SK-N-SH (cell line): ENCODE measurements at regions not wholly inside any gene's neighbourhood (a gene's known extent, or its start where the extent isn't known, plus 50 kb on each side); places are given as distances from the start of the nearest gene placed in this dataset.

ENCODE experiments used
- CTCF ChIA-PET: fragments of 300-600, 350-600 bp; formaldehyde crosslinking; extraction: SDS; loops from one replicate; lab custom pipeline; 2021; lab: Yijun Ruan, JAX
- POLR2A ChIA-PET: fragments of 350-600 bp; sonication (Branson Sonifier 250); formaldehyde crosslinking; extraction: SDS; loops from one replicate; lab custom pipeline; 2020; ENCODE audit warnings: antibody characterized with exemption, inconsistent platforms; lab: Yijun Ruan, JAX
- DNase-seq: peaks from one replicate; pipeline ENCODE4 v3.0.0; 2012
- H2AFZ ChIP-seq: fragments of 200-600 bp; sonication (generic); 2 replicates; pipeline ENCODE4 v1.8.1; 2016; ENCODE audit warnings: antibody characterized with exemption, mild to moderate bottlenecking, low read depth
- H3F3A ChIP-seq: fragments of 200-600 bp; sonication (generic); replicated peaks from 2 replicates; pipeline ENCODE3; 2016; ENCODE audit warnings: antibody characterized with exemption, mild to moderate bottlenecking; ENCODE audit not compliant: insufficient read depth
- H3K27ac ChIP-seq, 2 experiments: fragments of 200-500 bp in 1 of 2; fragments of 200-600 bp in 1 of 2; sonication (Bioruptor generic) in 1 of 2; sonication (generic), shearing (Covaris generic) in 1 of 2; 2 replicates each; pipeline versions ENCODE4 v1.5.1 to v1.6.1; 2014 to 2016; ENCODE audit warnings: low read depth in 2 of 2, inconsistent platforms in 1 of 2, low read length in 1 of 2, mild to moderate bottlenecking in 1 of 2, mixed read lengths in 1 of 2
- H3K27me3 ChIP-seq: fragments of 200-600 bp; sonication (generic), shearing (Covaris generic); 2 replicates; pipeline ENCODE4 v1.6.1; 2016; ENCODE audit warnings: mixed run types; ENCODE audit not compliant: insufficient read depth
- H3K36me3 ChIP-seq, 2 experiments: fragments of 200-500 bp in 1 of 2; fragments of 200-600 bp in 1 of 2; sonication (Bioruptor generic) in 1 of 2; sonication (generic) in 1 of 2; replicated peaks in 1 of 2; 2 replicates each; pipeline versions ENCODE3 to v1.5.1; 2014 to 2016; ENCODE audit warnings: low read length in 1 of 2, mild to moderate bottlenecking in 1 of 2; ENCODE audit not compliant: insufficient read depth in 2 of 2, control insufficient read depth in 1 of 2
- H3K4me1 ChIP-seq, 2 experiments: fragments of 200-500 bp in 1 of 2; fragments of 200-600 bp in 1 of 2; sonication (Bioruptor generic) in 1 of 2; sonication (generic), shearing (Covaris generic) in 1 of 2; 2 replicates each; pipeline versions ENCODE4 v1.5.1 to v1.6.1; 2014 to 2016; ENCODE audit warnings: low read depth in 1 of 2, low read length in 1 of 2, mixed run types in 1 of 2; ENCODE audit not compliant: insufficient read depth in 2 of 2, control insufficient read depth in 1 of 2
- H3K4me2 ChIP-seq: fragments of 200-600 bp; sonication (generic), shearing (Covaris generic); 2 replicates; pipeline ENCODE4 v1.6.1; 2017; ENCODE audit warnings: mixed run types
- H3K4me3 ChIP-seq, 2 experiments: fragments of 200-500 bp in 1 of 2; fragments of 200-600 bp in 1 of 2; sonication (Bioruptor generic) in 1 of 2; sonication (generic), shearing (Covaris generic) in 1 of 2; 2 replicates each; pipeline versions ENCODE4 v1.5.1 to v1.8.1; 2014 to 2016; ENCODE audit warnings: low read depth in 2 of 2, inconsistent platforms in 1 of 2, low read length in 1 of 2, mild to moderate bottlenecking in 1 of 2, mixed read lengths in 1 of 2, moderate library complexity in 1 of 2
- H3K79me2 ChIP-seq: fragments of 200-600 bp; sonication (generic); 2 replicates; pipeline ENCODE4 v1.8.1; 2017; ENCODE audit warnings: mild to moderate bottlenecking; ENCODE audit not compliant: insufficient read depth
- H3K9ac ChIP-seq: fragments of 200-600 bp; sonication (generic); 2 replicates; pipeline ENCODE4 v1.6.1; 2017; ENCODE audit warnings: mixed run types
- H3K9me2 ChIP-seq: fragments of 200-600 bp; sonication (generic); 2 replicates; pipeline ENCODE4 v1.6.1; 2017; ENCODE audit warnings: mixed run types
- H3K9me3 ChIP-seq: fragments of 200-600 bp; sonication (generic); 2 replicates; pipeline ENCODE4 v1.6.1; 2017; ENCODE audit warnings: mixed run types, mild to moderate bottlenecking, moderate library complexity
- H4K20me1 ChIP-seq: fragments of 200-600 bp; sonication (generic); 2 replicates; pipeline ENCODE4 v1.6.1; 2017; ENCODE audit warnings: mild to moderate bottlenecking, mixed run types; ENCODE audit not compliant: insufficient read depth
- ELF1 ChIP-seq: IDR thresholded peaks from 2 replicates; pipeline ENCODE4 v1.4.0; 2012
- FOXJ3 ChIP-seq: sonication (generic); formaldehyde crosslinking; IDR thresholded peaks from 2 replicates; pipeline ENCODE4 v1.5.1; 2020; ENCODE audit warnings: mild to moderate bottlenecking, missing genetic modification reagents
- GABPA ChIP-seq: IDR thresholded peaks from 2 replicates; pipeline ENCODE4 v1.4.0; 2012; ENCODE audit warnings: low read depth, mild to moderate bottlenecking
- GATA2 ChIP-seq: sonication (generic); formaldehyde crosslinking; IDR thresholded peaks from 2 replicates; pipeline ENCODE4 v1.5.0; 2020; ENCODE audit warnings: mild to moderate bottlenecking, missing genetic modification reagents
- IRF3 ChIP-seq: fragments of 150-350 bp; IDR thresholded peaks from 2 replicates; pipeline ENCODE4 v1.6.1; 2016; ENCODE audit warnings: mild to moderate bottlenecking, low read depth, low read length
- JUND ChIP-seq: IDR thresholded peaks from 2 replicates; pipeline ENCODE4 v1.4.0; 2012
- MAX ChIP-seq: IDR thresholded peaks from 2 replicates; pipeline ENCODE4 v1.4.0; 2012; ENCODE audit warnings: low read depth
- MXI1 ChIP-seq: IDR thresholded peaks from 2 replicates; pipeline ENCODE4 v1.6.1; 2012; ENCODE audit warnings: mild to moderate bottlenecking, low read depth, low read length, improper control_type of control experiment
- NFIC ChIP-seq: IDR thresholded peaks from 2 replicates; pipeline ENCODE4 v1.4.0; 2012; ENCODE audit warnings: borderline replicate concordance
- NRF1 ChIP-seq: IDR thresholded peaks from 2 replicates; pipeline ENCODE4 v1.6.1; 2012; ENCODE audit warnings: low read depth, mild to moderate bottlenecking, low read length
- RAD21 ChIP-seq: IDR thresholded peaks from 2 replicates; pipeline ENCODE4 v1.6.1; 2012; ENCODE audit warnings: mild to moderate bottlenecking, low read length
- RCOR1 ChIP-seq: fragments of 150-350 bp; IDR thresholded peaks from 2 replicates; pipeline ENCODE4 v1.6.1; 2017; ENCODE audit warnings: antibody characterized with exemption, low read length
- SMC3 ChIP-seq: IDR thresholded peaks from 2 replicates; pipeline ENCODE4 v1.6.1; 2012; ENCODE audit warnings: low read depth, low read length, improper control_type of control experiment
- TAF1 ChIP-seq: IDR thresholded peaks from 2 replicates; pipeline ENCODE4 v1.6.1; 2012; ENCODE audit warnings: low read depth, mild to moderate bottlenecking, low read length, moderate library complexity, borderline replicate concordance
- TCF12 ChIP-seq: IDR thresholded peaks from 2 replicates; pipeline ENCODE4 v1.4.0; 2012
- TEAD4 ChIP-seq: IDR thresholded peaks from 2 replicates; pipeline ENCODE4 v1.4.0; 2012; ENCODE audit warnings: mild to moderate bottlenecking, borderline replicate concordance; ENCODE audit not compliant: insufficient read depth
- USF1 ChIP-seq: IDR thresholded peaks from 2 replicates; pipeline ENCODE4 v1.4.0; 2012; ENCODE audit warnings: low read depth, borderline replicate concordance
- USF2 ChIP-seq: fragments of 150-350 bp; IDR thresholded peaks from 2 replicates; pipeline ENCODE4 v1.6.1; 2017; ENCODE audit warnings: antibody characterized with exemption, low read length, low read depth, borderline replicate concordance
- YY1 ChIP-seq: IDR thresholded peaks from 2 replicates; pipeline ENCODE4 v1.4.0; 2012; ENCODE audit warnings: low read depth, mild to moderate bottlenecking
- WGBS: methylation state at CpG from one replicate; pipeline ENCODE4 v1.1.6; 2017; ENCODE audit warnings: low lambda C conversion rate; 5-methylcytosine and 5-hydroxymethylcytosine counted together

DNA sequence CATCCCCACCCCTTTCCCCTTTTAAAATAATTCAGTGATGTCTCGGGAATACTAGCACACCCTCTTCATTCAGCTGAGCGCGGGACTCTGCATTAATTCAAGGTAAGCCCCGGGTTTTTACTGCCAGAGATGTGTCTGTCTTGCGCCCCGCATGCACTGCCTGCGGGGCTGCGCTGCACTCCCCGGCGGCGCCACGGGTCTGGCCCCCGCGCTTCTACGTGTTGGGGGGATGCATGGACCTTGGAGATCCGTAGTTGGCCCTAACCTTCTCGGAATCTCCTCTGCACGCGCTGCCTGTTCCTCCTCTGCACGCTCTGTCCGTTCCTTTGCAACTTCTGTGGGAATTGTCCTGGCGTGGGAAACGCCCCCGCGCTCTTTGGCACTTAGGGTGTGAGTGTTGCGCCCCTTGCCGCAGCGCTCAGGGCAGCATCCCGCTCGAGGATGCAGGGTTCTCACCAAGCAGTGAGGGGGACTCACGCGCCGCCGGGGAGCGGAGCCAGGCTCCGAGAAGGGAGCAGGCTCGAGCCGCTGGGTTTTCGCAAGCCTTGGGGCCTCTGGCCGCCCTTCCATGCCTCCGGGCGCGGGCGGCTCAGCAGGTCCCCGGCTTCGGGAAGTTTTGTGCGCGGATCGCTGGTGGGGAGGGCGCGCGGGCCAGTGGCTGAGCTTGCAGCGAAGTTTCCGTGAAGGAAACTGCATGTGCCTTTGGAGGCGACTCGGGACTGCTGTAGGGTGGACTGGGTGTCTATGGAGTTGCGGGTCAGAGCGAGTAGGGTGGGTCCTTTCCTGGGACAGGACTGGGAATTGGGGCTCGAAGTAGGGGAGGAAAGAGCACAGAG is 165.1 kb upstream of the CACNA1E start:
- no peak for DNase-seq
- H4K20me1 ChIP-seq, result no peaks in the 10 kb centered on the region
- ChIA-PET POLR2A (no interaction called here), CTCF (no interaction called here)
- H3K4me3 ChIP-seq, result no peak overlapping the region
- H3F3A ChIP-seq, result no peaks in the 10 kb centered on the region
- H3K27me3 ChIP-seq, result peaks cover 47% of the 10 kb centered on the region
- H2AFZ ChIP-seq, result no peak overlapping the region
- no peaks in the 10 kb centered on the region for H3K9me3 ChIP-seq
- no peak overlapping the region for H3K9ac ChIP-seq
- H3K9me2 ChIP-seq, result no peaks in the 10 kb centered on the region
- H3K36me3 ChIP-seq, result no peaks in the 10 kb centered on the region
- no peak overlapping the region for H3K27ac ChIP-seq
- H3K4me2 ChIP-seq, result no peak overlapping the region
- 12% methylated on average over 45 of the region's 59 CpGs for WGBS
- H3K4me1 ChIP-seq, result no peaks in the 10 kb centered on the region
- no peak for TF ChIP-seq TAF1
- TF ChIP-seq NRF1, result no peak
- TF ChIP-seq RCOR1, result no peak
- TF ChIP-seq FOXJ3 (CRISPR knock-in tag), result no peak
- TF ChIP-seq TEAD4, result no peak
- TF ChIP-seq GABPA, result no peak
- no peak for TF ChIP-seq NFIC
- no peak for TF ChIP-seq TCF12
- no peak for TF ChIP-seq SMC3
- TF ChIP-seq USF1, result no peak
- TF ChIP-seq ELF1, result no peak
- no peak for TF ChIP-seq USF2
- no peak for TF ChIP-seq MAX
- no peak for TF ChIP-seq JUND
- no peak for TF ChIP-seq MXI1
- no peak for TF ChIP-seq IRF3
- no peak for TF ChIP-seq GATA2 (CRISPR knock-in tag)
- no peak for TF ChIP-seq RAD21
- no peak for TF ChIP-seq YY1
- H3K79me2 ChIP-seq, result no peaks in the 10 kb centered on the region
